ENCODE measurements at regions not wholly inside any gene's neighbourhood (a gene's known extent, or its start where the extent isn't known, plus 50 kb on each side); places are given as distances from the start of the nearest gene placed in this dataset.

DNA sequence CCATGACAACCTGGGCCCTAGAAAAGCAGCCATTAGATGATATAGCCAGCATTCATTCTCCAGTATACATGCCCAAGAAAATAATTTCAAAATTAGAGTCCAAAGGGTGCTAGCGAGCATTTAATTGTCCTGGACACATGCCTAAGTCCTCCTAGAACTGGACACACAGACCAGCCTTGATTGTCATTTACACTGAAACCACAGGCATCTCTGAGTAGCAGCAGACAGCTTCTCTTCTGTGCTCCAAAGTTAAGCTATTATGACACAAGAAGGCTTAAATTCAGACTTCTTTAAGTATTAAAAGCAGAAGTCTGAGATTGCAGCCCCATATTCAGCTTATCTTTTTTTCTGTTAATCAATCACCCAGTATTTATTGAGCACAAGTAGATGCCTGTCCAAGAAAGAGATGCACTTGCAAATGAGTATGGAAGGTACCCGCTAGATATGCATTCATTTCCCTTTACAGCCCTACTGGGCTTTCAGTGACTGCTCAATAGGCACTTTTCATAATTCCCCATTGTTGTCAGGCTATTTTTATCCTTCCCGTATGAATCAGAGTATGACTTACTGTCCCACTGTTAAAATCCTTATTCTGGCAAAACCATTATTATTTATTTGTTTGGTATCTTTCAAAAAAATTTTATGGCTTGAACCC lies 374.1 kb downstream of the FBXW7 start:
- no peaks in the 10 kb centered on the region for H3K4me1 ChIP-seq (ENCODE audit: control insufficient read depth, low read length)
- H3K27ac ChIP-seq (ENCODE audit: low read depth, low read length) = no peak overlapping the region
- no peaks in the 10 kb centered on the region for H3K36me3 ChIP-seq (ENCODE audit: control insufficient read depth, low read length)
- H4K20me1 ChIP-seq (ENCODE audit: control insufficient read depth, insufficient read depth, low read depth, low read length) = no peaks in the 10 kb centered on the region
- no peaks in the 10 kb centered on the region for H3F3A ChIP-seq (ENCODE audit: control insufficient read depth, insufficient read depth)
- H3K4me2 ChIP-seq (ENCODE audit: low read length) = no peak overlapping the region
- no peaks in the 10 kb centered on the region for H3K9me2 ChIP-seq (replicated peaks; ENCODE audit: control insufficient read depth, low read length)
- H3K4me3 ChIP-seq (ENCODE audit: low read length) = no peak overlapping the region
- TF ChIP-seq, protein P1, sequence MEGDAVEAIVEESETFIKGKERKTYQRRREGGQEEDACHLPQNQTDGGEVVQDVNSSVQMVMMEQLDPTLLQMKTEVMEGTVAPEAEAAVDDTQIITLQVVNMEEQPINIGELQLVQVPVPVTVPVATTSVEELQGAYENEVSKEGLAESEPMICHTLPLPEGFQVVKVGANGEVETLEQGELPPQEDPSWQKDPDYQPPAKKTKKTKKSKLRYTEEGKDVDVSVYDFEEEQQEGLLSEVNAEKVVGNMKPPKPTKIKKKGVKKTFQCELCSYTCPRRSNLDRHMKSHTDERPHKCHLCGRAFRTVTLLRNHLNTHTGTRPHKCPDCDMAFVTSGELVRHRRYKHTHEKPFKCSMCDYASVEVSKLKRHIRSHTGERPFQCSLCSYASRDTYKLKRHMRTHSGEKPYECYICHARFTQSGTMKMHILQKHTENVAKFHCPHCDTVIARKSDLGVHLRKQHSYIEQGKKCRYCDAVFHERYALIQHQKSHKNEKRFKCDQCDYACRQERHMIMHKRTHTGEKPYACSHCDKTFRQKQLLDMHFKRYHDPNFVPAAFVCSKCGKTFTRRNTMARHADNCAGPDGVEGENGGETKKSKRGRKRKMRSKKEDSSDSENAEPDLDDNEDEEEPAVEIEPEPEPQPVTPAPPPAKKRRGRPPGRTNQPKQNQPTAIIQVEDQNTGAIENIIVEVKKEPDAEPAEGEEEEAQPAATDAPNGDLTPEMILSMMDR (IDR thresholded peaks at IDR 0.05; ENCODE audit: low read depth, low read length, poor library complexity, severe bottlenecking) = no peak
- no peak for TF ChIP-seq EZH2phosphoT487 (IDR thresholded peaks at IDR 0.05; ENCODE audit: borderline replicate concordance, low read length)
- no peaks in the 10 kb centered on the region for H3K9me3 ChIP-seq (ENCODE audit: control insufficient read depth, insufficient read depth, low read length)
- H3K27me3 ChIP-seq (ENCODE audit: control insufficient read depth, low read length) = peaks cover 3% of the 10 kb centered on the region
- no peaks in the 10 kb centered on the region for H3K79me2 ChIP-seq (ENCODE audit: control insufficient read depth, low read length)

DNA sequence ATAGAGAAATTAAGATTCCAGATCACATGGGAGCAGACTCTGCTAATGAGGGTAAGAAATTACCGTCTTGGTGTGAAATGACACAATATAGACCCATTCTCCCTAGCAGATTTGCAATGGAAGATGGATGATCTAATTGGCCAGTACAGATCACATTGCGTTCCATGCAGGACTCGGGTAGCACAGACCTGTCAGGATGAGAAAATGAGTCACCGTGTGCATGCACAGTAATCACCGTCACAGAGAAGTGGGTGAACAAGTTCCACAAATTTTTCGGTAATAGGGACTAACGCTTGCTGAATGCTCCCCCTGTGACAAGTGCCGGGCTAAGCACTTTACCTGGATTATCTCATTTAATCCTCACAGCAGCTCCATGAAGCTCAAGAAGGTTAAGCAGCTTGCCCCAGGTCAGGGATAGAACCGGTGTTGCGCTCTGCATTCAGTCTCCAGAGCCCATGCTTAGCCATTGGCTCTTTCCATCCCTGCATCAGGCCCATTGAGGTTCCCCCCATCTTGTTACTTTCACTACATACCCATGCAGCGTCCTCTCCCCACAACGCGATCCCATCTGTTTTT lies 375.6 kb downstream of the FBXW7 start:
- no peak overlapping the region for H3K27ac ChIP-seq (ENCODE audit: low read depth, low read length)
- H3K79me2 ChIP-seq (ENCODE audit: control insufficient read depth, low read length) = no peaks in the 10 kb centered on the region
- peaks cover 2% of the 10 kb centered on the region for H3K27me3 ChIP-seq (ENCODE audit: control insufficient read depth, low read length)
- no peaks in the 10 kb centered on the region for H3K36me3 ChIP-seq (ENCODE audit: control insufficient read depth, low read length)
- H4K20me1 ChIP-seq (ENCODE audit: control insufficient read depth, insufficient read depth, low read depth, low read length) = no peaks in the 10 kb centered on the region
- no peak overlapping the region for H3K4me3 ChIP-seq (ENCODE audit: low read length)
- H3K9me2 ChIP-seq (replicated peaks; ENCODE audit: control insufficient read depth, low read length) = no peaks in the 10 kb centered on the region
- no peak for TF ChIP-seq EZH2phosphoT487 (IDR thresholded peaks at IDR 0.05; ENCODE audit: borderline replicate concordance, low read length)
- TF ChIP-seq, protein P1 (IDR thresholded peaks at IDR 0.05; ENCODE audit: low read depth, low read length, poor library complexity, severe bottlenecking) = no peak
- no peaks in the 10 kb centered on the region for H3F3A ChIP-seq (ENCODE audit: control insufficient read depth, insufficient read depth)
- H3K4me1 ChIP-seq (ENCODE audit: control insufficient read depth, low read length) = no peaks in the 10 kb centered on the region
- no peaks in the 10 kb centered on the region for H3K9me3 ChIP-seq (ENCODE audit: control insufficient read depth, insufficient read depth, low read length)
- no peak overlapping the region for H3K4me2 ChIP-seq (ENCODE audit: low read length)

GRCh38 chr4:152159773-152160172 lies 376.1 kb downstream of the FBXW7 start:
- no peaks in the 10 kb centered on the region for H4K20me1 ChIP-seq (ENCODE audit: control insufficient read depth, insufficient read depth, low read depth, low read length)
- H3F3A ChIP-seq (ENCODE audit: control insufficient read depth, insufficient read depth) = no peaks in the 10 kb centered on the region
- no peaks in the 10 kb centered on the region for H3K79me2 ChIP-seq (ENCODE audit: control insufficient read depth, low read length)
- H3K27me3 ChIP-seq (ENCODE audit: control insufficient read depth, low read length) = no peaks in the 10 kb centered on the region; the same call in none of the 2 replicates
- no peak overlapping the region for H3K4me2 ChIP-seq (ENCODE audit: low read length)
- no peaks in the 10 kb centered on the region for H3K9me2 ChIP-seq (replicated peaks; ENCODE audit: control insufficient read depth, low read length)
- H3K36me3 ChIP-seq (ENCODE audit: control insufficient read depth, low read length) = no peaks in the 10 kb centered on the region
- H3K4me3 ChIP-seq (ENCODE audit: low read length) = no peak overlapping the region
- no peaks in the 10 kb centered on the region for H3K4me1 ChIP-seq (ENCODE audit: control insufficient read depth, low read length)
- no peak overlapping the region for H3K27ac ChIP-seq (ENCODE audit: low read depth, low read length)
- H3K9me3 ChIP-seq (ENCODE audit: control insufficient read depth, insufficient read depth, low read length) = no peaks in the 10 kb centered on the region
- TF ChIP-seq, protein P1 (IDR thresholded peaks at IDR 0.05; ENCODE audit: low read depth, low read length, poor library complexity, severe bottlenecking) = no peak
- TF ChIP-seq EZH2phosphoT487 (IDR thresholded peaks at IDR 0.05; ENCODE audit: borderline replicate concordance, low read length) = no peak

Data from DOHH2 (cell line).